GM12864 (cell line): ENCODE measurements at regions not wholly inside any gene's neighbourhood (a gene's known extent, or its start where the extent isn't known, plus 50 kb on each side); places are given as distances from the start of the nearest gene placed in this dataset.
"Not testable (repeated sequence)": the region's sequence is repeated elsewhere in the genome, so short reads cannot be mapped to it uniquely, and the experiment has no call there.

ENCODE experiments used
- DNase-seq: peaks from one replicate; pipeline ENCODE4 v3.0.0-alpha.2; 2011; ENCODE audit warnings: low read depth
- H3K4me3 ChIP-seq: 2 replicates; pipeline ENCODE4 v1.5.1; 2011; ENCODE audit warnings: mild to moderate bottlenecking, low read depth, low read length, control low read depth
- TF ChIP-seq, protein P1 (sequence below): IDR thresholded peaks from 2 replicates; pipeline ENCODE4 v1.5.1; 2011; ENCODE audit warnings: low read depth, mild to moderate bottlenecking, moderate library complexity, low read length, control low read depth, inconsistent platforms; ENCODE audit errors: missing control alignments

DNA sequence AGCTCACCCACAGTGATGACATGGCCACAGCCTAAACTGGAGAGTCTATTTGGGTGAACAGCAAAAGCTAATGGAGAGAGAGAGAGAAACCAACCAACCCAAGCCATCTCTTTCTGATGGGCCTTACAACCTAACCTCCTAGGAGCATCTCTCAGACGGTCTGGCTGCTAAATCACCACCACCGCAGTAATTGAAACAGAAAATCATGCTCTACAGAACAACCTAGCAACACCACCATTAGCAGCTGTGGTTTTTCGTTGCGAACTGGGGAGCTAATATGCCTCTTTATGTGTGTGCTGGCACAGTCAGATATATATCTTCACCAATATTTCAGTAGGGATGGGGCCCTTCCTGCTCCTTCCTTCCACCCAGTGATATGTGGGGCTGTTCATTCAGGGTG, 166.9 kb upstream of the PROK2 start:
- DNase-seq = no peak
- TF ChIP-seq, protein P1, sequence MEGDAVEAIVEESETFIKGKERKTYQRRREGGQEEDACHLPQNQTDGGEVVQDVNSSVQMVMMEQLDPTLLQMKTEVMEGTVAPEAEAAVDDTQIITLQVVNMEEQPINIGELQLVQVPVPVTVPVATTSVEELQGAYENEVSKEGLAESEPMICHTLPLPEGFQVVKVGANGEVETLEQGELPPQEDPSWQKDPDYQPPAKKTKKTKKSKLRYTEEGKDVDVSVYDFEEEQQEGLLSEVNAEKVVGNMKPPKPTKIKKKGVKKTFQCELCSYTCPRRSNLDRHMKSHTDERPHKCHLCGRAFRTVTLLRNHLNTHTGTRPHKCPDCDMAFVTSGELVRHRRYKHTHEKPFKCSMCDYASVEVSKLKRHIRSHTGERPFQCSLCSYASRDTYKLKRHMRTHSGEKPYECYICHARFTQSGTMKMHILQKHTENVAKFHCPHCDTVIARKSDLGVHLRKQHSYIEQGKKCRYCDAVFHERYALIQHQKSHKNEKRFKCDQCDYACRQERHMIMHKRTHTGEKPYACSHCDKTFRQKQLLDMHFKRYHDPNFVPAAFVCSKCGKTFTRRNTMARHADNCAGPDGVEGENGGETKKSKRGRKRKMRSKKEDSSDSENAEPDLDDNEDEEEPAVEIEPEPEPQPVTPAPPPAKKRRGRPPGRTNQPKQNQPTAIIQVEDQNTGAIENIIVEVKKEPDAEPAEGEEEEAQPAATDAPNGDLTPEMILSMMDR = no peak
- no peak overlapping the region for H3K4me3 ChIP-seq

DNA sequence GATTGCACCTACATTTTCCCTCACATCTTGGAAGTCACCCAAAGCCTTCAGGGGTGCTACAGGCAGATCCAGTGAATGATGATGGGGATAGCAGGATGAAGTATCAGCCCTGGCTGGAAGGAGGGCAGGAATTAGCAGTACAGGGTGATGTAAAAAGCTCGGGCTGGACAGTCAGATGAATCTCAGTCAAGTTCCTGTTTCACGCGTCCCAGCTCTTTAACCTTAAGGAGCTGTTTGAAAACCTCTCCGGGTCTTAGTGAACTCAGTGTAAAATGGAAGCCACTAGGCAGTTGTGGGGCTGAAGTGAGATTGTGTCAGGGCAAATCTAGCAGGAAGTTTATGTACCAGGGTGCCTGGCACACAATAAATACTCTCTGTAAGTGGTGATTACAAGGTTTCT, 166.4 kb upstream of the PROK2 start:
- H3K4me3 ChIP-seq = no peak overlapping the region
- TF ChIP-seq, protein P1 = no peak
- no peak for DNase-seq

DNA sequence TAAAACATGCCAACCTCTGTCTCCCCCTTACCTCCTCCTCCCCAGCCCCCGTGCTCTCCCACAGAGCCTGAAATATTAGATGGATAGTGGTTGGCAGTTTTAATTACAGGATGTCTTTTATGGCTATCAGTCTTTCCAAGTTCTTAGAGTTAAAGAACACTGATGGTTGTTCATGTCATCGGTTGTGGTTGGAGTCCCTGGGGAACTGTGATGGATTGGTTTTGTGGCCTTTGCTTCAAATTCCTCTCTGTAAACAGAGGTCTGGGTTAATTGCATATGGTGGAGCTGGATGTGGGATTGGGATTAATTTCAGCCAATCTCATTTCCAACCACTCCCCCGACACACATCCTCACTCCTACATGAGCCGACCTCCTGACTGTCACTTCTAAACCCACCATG, 164.5 kb upstream of the PROK2 start:
- TF ChIP-seq, protein P1 = no peak
- no peak overlapping the region for H3K4me3 ChIP-seq
- DNase-seq = no peak

DNA sequence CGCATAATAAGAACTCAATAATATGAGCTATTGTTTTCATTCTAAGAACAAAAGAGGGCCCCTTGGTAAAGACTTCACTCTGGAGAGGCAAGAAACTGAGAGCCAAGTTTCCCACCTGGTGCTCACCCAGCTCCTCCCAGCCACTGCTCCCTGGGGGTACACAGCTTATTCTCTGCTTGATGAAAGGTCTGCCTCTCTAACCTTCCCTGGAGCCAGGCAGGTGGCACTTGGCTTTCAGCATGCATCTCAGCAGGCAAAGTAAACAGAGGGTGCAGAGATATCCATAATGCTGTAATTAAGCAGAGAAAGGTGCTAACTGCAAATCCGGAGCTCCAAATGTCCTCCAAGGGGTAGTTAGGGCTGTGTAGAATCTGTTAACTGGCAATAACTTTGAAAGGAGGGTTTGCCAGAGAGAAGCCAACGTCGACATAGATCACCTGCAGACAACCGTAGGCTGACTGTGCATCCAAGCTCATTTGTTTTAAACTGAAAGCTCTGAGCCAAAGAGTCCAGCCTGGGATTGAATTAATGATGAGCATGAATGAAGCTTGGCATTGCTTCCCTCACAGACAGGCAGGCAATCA, 159.6 kb upstream of the PROK2 start:
- TF ChIP-seq, protein P1 = no peak
- no peak for DNase-seq
- H3K4me3 ChIP-seq = no peak overlapping the region

DNA sequence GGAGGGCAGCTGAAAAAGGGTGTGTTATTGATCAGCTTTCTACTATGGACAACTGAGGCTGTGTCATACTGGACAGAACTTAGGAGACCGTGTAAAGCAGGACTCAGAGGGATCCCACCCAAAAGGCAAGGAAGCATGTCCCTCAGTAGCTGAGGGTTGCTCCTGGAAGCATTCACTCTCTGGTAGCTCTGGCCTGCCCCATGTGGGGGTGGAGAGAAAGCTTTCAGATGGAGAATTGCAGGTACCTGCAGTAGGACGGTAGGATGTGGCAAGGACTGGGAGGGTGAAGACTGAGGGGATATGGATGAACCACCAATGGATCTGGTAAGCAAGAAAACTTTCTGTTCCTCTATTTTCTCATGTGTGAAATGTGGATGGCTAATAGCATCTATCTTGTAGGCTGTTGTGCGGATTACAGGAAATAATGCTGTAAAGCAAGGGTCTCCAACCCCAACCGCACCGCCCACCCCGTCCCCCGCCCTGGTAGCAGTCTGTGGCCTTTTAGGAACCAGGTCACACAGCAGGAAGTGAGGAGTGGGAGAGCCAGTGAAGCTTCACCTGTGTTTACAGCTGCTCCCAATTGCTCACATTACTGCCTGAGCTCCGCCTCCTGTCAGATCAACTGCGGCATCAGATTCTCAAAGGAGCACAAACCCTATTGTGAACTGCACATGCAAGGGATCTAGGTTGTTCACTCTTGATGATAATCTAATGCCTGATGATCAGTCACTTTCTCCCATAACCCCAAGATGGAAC, 157.7 kb upstream of the PROK2 start:
- H3K4me3 ChIP-seq = no peak overlapping the region
- TF ChIP-seq, protein P1 = no peak
- DNase-seq = no peak

DNA sequence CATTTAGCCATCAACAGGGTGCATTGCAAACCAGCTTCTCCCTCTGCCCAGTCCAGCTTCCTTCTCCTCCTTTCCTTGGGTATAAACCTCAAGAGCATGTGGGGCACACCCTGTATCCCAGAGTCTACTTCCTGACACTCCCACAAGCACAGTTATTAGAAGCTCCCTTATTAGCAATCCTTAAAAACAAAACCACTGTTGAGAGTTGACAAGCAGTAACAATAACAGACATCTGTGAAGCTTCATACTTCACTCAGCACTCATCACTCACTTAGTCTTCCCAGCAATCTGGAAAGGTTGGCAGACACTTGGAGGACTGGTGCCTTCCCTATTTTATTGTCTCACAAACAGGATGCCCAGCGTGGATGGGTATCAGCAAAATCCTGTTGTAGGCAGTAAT, 155.5 kb upstream of the PROK2 start:
- no peak for DNase-seq
- no peak overlapping the region for H3K4me3 ChIP-seq
- TF ChIP-seq, protein P1 = no peak

DNA sequence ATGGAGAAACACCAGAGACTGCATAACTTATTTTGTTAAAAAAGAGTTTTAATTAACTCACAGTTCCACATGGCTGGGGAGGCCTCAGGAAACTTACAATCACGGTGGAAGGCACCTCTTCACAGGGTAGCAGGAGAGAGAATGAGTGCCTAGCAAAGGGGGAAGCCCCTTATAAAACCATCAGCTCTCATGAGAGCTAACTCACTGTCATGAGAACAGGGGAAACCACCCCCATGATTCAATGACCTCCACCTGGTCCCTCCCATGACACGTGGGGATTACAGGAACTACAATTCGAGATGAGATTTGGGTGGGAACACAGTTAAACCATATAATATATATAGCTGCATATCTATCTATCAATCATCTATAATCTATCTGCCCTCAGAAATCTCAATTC, 153.1 kb upstream of the PROK2 start:
- H3K4me3 ChIP-seq, DNase-seq: not testable (repeated sequence)
